ENCODE measurements at regions not wholly inside any gene's neighbourhood (a gene's known extent, or its start where the extent isn't known, plus 50 kb on each side); places are given as distances from the start of the nearest gene placed in this dataset.
"Not testable (repeated sequence)": the region's sequence is repeated elsewhere in the genome, so short reads cannot be mapped to it uniquely, and the experiment has no call there.

- DNase-seq (ENCODE audit: low read depth, low spot score), result no peak
- no peak overlapping the region for H3K27ac ChIP-seq
These were observed 63.1 kb downstream of the MTNR1B start for GRCh38 chr11:93032580-93032979.

DNA sequence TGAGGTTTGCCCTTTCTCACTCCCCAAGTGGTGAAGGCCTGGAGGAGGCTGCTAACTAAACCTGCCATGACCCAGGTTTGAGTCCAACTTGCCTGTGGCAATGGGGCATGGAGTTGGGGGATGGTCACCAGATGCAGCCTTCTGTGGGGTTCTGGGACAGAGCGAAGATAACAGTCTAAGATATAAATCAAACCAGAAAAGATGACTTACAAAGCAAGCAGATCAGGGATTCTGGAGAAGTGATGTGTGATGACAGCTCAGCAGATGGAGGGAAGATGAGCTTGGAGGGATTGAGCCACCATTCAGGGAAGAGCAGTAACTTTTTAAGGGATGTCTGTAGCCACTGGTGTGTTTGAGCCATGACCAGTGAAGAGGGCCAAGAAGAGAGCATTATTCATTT is 63.6 kb downstream of the MTNR1B start:
- DNase-seq (ENCODE audit: low read depth, low spot score), result no peak
- no peak overlapping the region for H3K27ac ChIP-seq

DNA sequence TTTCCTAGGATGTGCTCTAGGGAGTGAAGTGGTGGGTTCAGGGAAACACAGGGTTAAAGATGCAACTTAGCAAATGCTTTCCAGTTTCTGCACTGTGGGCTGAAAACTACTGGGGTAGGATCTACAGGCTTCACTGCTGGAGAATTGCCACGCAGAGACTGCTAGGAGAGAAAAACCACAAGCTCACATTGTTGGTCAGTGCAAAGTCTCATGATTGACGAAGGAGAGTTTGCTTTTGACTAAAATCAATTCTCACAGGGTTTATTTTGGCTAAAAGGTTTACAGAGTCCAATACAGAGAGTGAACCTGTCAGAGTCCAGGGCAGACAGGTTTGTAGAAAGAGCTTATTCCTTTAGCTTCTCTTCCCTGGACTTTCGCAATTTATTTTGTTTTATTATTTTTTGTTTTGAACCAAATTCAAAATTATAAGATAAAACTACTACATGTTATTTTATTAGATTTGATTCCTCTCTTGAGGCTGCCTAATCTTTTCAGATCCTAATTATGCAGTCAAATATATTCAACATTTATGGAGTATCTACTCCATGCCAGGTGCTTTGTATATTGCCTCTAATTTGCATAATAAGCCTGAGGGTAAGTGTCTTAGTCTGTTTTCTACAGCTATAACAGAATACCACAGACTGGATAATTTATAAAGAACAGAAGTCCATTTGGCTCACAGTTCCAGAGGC is 64.7 kb downstream of the MTNR1B start:
- no peak for DNase-seq (ENCODE audit: low read depth, low spot score)
- no peak overlapping the region for H3K27ac ChIP-seq

DNA sequence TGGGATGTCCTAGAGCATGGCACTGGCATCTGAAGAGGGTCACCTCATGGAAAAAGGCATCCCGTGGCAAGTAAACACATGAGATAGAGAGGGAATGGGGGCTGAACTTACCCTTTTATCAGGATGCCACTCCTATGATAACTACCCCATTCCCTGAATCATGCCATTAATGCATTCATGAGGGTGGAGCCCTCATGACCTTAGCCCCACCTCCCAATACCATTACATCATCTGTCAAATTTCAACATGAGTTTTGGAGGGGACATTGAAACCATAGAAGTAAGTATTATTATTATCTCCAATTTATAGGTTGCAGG is 65.2 kb downstream of the MTNR1B start:
- H3K27ac ChIP-seq, result no peak overlapping the region

DNA sequence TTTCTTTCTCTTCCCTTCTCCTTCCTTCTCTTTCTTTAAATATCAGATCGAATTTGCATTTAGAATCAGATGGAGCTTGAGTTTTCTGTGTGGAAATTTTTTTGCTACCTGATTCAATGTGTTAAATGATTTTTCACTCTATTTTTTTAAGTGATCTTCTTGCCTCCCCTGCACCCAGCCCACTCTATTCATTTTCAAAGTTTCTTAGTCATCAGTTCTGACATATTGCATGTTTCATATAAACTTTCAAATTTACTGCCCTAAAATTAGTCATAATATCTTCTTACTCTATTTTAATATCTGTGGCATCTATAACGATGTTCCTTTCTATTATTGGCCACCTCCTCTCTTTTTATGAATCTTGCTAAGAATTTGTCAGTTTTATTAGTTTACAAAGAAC is 69.1 kb downstream of the MTNR1B start:
- no peak for DNase-seq (ENCODE audit: low read depth, low spot score)
- H3K27ac ChIP-seq, result no peak overlapping the region

More for the DNA sequence above, 65.2 kb downstream of the MTNR1B start:
- DNase-seq (ENCODE audit: low read depth, low spot score), result no peak

GRCh38 chr11:93039531-93040240 is 70.2 kb downstream of the MTNR1B start:
- DNase-seq (ENCODE audit: low read depth, low spot score), result no peak

DNA sequence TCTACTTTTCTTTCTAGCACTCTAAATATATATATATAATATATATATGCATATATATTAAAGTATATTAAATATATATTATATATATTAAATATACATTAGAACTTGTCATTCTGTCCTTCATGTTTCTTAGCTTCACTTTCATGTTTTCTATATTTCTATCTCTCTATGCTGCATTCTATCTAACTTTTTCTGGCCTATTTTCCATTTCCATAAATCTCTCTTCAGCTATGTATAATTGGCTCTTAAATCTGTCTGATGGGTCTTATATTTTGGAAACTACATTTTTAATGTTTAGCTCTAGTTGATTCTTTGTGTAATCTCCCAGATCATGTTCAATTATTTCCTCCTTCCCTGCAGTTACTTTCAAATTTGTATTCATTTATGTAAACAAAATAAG is 72.2 kb downstream of the MTNR1B start:
- no peak for DNase-seq (ENCODE audit: low read depth, low spot score)
- no peak overlapping the region for H3K27ac ChIP-seq

More at GRCh38 chr11:93039531-93040240, 70.2 kb downstream of the MTNR1B start:
- no peak overlapping the region for H3K27ac ChIP-seq

- not testable (repeated sequence) for DNase-seq (ENCODE audit: low read depth, low spot score); H3K27ac ChIP-seq
These were observed 73.7 kb downstream of the MTNR1B start for GRCh38 chr11:93043186-93043585.

DNA sequence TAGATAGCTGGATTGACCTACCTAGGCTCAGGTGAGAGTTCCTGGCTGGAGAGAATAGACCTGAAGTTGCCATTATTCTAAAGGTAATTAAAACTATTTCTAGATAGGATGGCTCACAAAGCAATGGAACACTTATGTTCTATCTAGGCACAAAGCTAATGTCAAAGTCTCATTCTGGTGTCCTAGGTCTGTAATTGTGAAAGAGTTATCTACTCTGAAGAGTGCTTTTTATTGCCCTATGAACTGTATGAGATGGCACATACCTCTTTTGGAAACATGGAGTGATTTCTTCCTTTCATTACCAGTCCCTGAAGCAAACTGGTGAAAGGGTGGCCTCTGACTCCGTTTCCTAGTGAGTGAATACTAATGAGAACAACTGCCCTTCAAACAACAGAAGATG is 80.3 kb downstream of the MTNR1B start:
- DNase-seq (ENCODE audit: low read depth, low spot score), result no peak
- no peak overlapping the region for H3K27ac ChIP-seq

DNA sequence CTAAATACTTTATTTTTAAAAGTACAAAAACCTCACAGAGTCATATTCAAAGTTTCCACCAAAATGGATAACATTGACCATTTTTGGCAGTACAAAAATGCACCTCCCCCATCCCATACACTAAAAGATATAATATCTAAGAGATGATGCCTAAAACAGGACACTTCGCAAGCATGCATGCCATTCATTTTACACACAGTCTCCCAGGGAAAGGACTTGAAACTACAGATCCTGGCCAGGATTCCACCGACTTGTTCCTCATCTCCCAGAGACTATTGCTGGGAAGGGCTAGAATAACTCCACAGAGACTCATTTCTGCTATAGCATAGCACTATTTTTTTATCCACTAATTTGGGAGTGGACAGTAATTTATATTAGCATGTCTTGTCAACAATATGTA is 81.7 kb downstream of the MTNR1B start:
- DNase-seq (ENCODE audit: low read depth, low spot score), result no peak
- no peak overlapping the region for H3K27ac ChIP-seq

- peak overlapping the region; percentile 86 for H3K27ac ChIP-seq
- DNase-seq (ENCODE audit: low read depth, low spot score), result no peak
These were observed 84.4 kb downstream of the MTNR1B start for GRCh38 chr11:93053864-93054263.

DNA sequence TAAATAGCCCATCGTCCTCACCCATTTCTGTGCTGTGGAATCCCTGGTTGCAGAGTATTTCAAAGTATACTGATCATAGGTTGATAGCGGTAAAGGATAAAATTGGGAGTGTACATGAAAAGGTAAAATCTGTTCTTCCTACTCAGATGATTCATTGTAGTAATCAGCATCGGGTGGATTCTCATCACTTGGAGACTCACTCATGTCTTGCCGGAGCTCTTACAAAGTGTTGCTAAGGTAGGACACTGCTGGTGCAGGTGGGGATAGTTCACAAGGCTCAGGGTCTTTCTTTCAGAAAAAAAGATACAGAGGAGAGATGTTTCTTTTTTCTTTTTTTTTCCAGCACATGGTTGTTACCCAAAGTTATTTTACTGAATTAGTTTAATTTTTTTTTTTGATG is 84.8 kb downstream of the MTNR1B start:
- no peak for DNase-seq (ENCODE audit: low read depth, low spot score)
- peak overlapping the region; percentile 86 for H3K27ac ChIP-seq

DNA sequence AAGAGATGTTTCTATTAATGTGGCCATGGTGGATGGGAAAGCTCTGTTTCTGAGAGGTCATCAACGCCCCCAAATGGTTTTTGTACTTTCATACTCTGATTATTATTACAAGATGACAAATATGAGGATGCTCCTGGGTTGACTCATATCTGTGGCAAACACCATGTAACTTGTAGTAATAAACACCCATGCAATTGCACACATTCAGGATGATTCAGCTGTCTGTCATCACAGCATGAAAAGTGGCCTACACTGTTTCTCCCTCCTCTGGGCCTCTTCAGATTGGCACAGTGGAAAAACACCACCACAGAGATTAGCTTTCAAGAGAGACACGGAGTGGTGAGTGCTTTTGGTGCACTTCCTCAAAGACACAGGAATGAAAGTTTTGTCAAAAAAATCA is 85.4 kb downstream of the MTNR1B start:
- peak overlapping the region; percentile 86 for H3K27ac ChIP-seq
- peak; percentile 89 for DNase-seq (ENCODE audit: low read depth, low spot score)

- no peak for DNase-seq (ENCODE audit: low read depth, low spot score)
- no peak overlapping the region for H3K27ac ChIP-seq
These were observed 89.9 kb downstream of the MTNR1B start for GRCh38 chr11:93059117-93059957.

- no peak for DNase-seq (ENCODE audit: low read depth, low spot score)
These were observed 93.6 kb downstream of the MTNR1B start for GRCh38 chr11:93063086-93063485.

DNA sequence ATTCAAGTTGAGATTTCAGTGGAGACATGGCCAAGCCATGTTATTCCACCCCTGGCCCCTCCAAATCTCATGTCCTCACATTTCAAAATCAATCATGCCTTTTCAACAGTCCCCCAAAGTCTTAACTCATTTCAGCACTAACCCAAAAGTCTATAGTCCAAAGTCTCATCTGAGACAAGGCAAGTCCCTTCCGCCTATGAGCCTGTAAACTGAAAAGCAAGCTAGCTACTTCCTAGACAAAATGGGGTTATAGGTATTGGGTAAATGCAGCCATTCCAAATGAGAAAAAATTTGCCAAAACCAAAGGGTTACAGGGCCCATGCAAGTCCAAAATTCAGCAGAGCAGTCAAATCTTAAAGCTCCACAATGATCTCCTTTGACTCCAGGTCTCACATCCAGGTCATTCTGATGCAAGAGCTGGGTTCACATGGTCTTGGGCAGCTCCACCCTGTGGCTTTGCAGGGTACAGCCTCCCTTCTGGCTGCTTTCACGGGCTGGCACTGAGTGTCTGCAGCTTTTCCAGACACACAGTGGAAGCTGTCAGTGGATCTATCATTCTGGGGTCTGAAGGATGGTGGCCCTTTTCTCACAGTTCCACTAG is 95.7 kb downstream of the MTNR1B start:
- H3K27ac ChIP-seq; DNase-seq (ENCODE audit: low read depth, low spot score): not testable (repeated sequence)

More at GRCh38 chr11:93063086-93063485, 93.6 kb downstream of the MTNR1B start:
- H3K27ac ChIP-seq, result no peak overlapping the region

GRCh38 chr11:93067881-93068390 is 98.5 kb downstream of the MTNR1B start:
- no peak for DNase-seq (ENCODE audit: low read depth, low spot score)
- H3K27ac ChIP-seq, result no peak overlapping the region

GRCh38 chr11:93072229-93072914 is 102.9 kb downstream of the MTNR1B start:
- DNase-seq (ENCODE audit: low read depth, low spot score), result no peak
- no peak overlapping the region for H3K27ac ChIP-seq

GRCh38 chr11:93073026-93073425 is 103.6 kb downstream of the MTNR1B start:
- H3K27ac ChIP-seq, result no peak overlapping the region
- no peak for DNase-seq (ENCODE audit: low read depth, low spot score)

All from epithelial cell of prostate (primary cell).